ENCODE measurements at regions not wholly inside any gene's neighbourhood (a gene's known extent, or its start where the extent isn't known, plus 50 kb on each side); places are given as distances from the start of the nearest gene placed in this dataset.

- TF ChIP-seq CTCF (conservative IDR thresholded peaks at IDR 0.05; ENCODE audit: low read length) (no peak), EZH2phosphoT487 (IDR thresholded peaks at IDR 0.05; ENCODE audit: borderline replicate concordance) (no peak)
Measured at GRCh38 chrX:125203365-125203736, 116.3 kb upstream of the TEX13C start.

Measured in Loucy (cell line).